ENCODE measurements at regions not wholly inside any gene's neighbourhood (a gene's known extent, or its start where the extent isn't known, plus 50 kb on each side); places are given as distances from the start of the nearest gene placed in this dataset.
"Not testable (repeated sequence)": the region's sequence is repeated elsewhere in the genome, so short reads cannot be mapped to it uniquely, and the experiment has no call there.

GRCh38 chr5:96103829-96104228 lies 142.2 kb upstream of the ELL2 start:
- TF ChIP-seq CTCF (IDR thresholded peaks at IDR 0.05; ENCODE audit: insufficient read depth, low read length); POLR2AphosphoS5 (IDR thresholded peaks at IDR 0.05; ENCODE audit: low read depth); SPI1 (IDR thresholded peaks at IDR 0.05; ENCODE audit: borderline replicate concordance, low read depth): not testable (repeated sequence)
